ENCODE measurements at regions not wholly inside any gene's neighbourhood (a gene's known extent, or its start where the extent isn't known, plus 50 kb on each side); places are given as distances from the start of the nearest gene placed in this dataset.

- TF ChIP-seq EZH2 (IDR thresholded peaks at IDR 0.05; ENCODE audit: insufficient read depth, low read length) (no peak), CTCF (IDR thresholded peaks at IDR 0.05; ENCODE audit: insufficient read depth, low read depth, low read length) (no peak)
- Mint-ChIP-seq H3K27me3 (ENCODE audit: low read depth, unreplicated experiment) (peaks cover 31% of the 10 kb centered on the region), H3K9me3 (ENCODE audit: unreplicated experiment) (peaks cover 4% of the 10 kb centered on the region), H3K4me1 (ENCODE audit: low read depth, unreplicated experiment) (peaks cover 9% of the 10 kb centered on the region), H3K36me3 (ENCODE audit: low read depth, unreplicated experiment) (no peaks in the 10 kb centered on the region), H3K27ac (ENCODE audit: unreplicated experiment) (no peak overlapping the region), H3K4me3 (ENCODE audit: unreplicated experiment) (no peak overlapping the region)
- H3K9ac ChIP-seq (ENCODE audit: low read length), result no peak overlapping the region
- no peaks in the 10 kb centered on the region for H4K20me1 ChIP-seq (ENCODE audit: insufficient read depth, low read length)
- H2AFZ ChIP-seq (ENCODE audit: low read depth, low read length), result no peak overlapping the region
- H3K4me3 ChIP-seq (ENCODE audit: insufficient read depth, low read depth, low read length), result no peak overlapping the region
- no peak overlapping the region for H3K27ac ChIP-seq (ENCODE audit: low read depth, low read length)
- no peaks in the 10 kb centered on the region for H3K9me3 ChIP-seq (ENCODE audit: insufficient read depth, low read depth, low read length)
- H3K79me2 ChIP-seq (ENCODE audit: insufficient read depth, low read length), result no peaks in the 10 kb centered on the region
- H3K36me3 ChIP-seq (ENCODE audit: insufficient read depth, low read length), result no peaks in the 10 kb centered on the region
- no peak overlapping the region for H3K4me2 ChIP-seq (ENCODE audit: low read length)
- DNase-seq (ENCODE audit: low read depth), result no peak
- no peaks in the 10 kb centered on the region for H3K4me1 ChIP-seq (ENCODE audit: insufficient read depth, low read length)
- FAIRE-seq, result no peak
- H3K27me3 ChIP-seq (ENCODE audit: insufficient read depth, low read length), result no peaks in the 10 kb centered on the region
Measured at GRCh38 chr2:118569876-118570535, 277.4 kb downstream of the EN1 start.

- Histone ChIP-seq H3K36me3 (ENCODE audit: insufficient read depth, low read length) (no peaks in the 10 kb centered on the region), H2AFZ (ENCODE audit: low read depth, low read length) (no peak overlapping the region), H3K9me3 (ENCODE audit: insufficient read depth, low read depth, low read length) (no peaks in the 10 kb centered on the region), H3K27ac (ENCODE audit: low read depth, low read length) (no peak overlapping the region), H3K9ac (ENCODE audit: low read length) (no peak overlapping the region), H4K20me1 (ENCODE audit: insufficient read depth, low read length) (no peaks in the 10 kb centered on the region), H3K79me2 (ENCODE audit: insufficient read depth, low read length) (no peaks in the 10 kb centered on the region), H3K4me1 (ENCODE audit: insufficient read depth, low read length) (no peaks in the 10 kb centered on the region), H3K27me3 (ENCODE audit: insufficient read depth, low read length) (no peaks in the 10 kb centered on the region), H3K4me2 (ENCODE audit: low read length) (no peak overlapping the region), H3K4me3 (ENCODE audit: insufficient read depth, low read depth, low read length) (no peak overlapping the region)
- Mint-ChIP-seq H3K36me3 (ENCODE audit: low read depth, unreplicated experiment) (no peaks in the 10 kb centered on the region), H3K27ac (ENCODE audit: unreplicated experiment) (no peak overlapping the region), H3K4me1 (ENCODE audit: low read depth, unreplicated experiment) (peaks cover 2% of the 10 kb centered on the region), H3K4me3 (ENCODE audit: unreplicated experiment) (no peak overlapping the region), H3K9me3 (ENCODE audit: unreplicated experiment) (peaks cover 4% of the 10 kb centered on the region), H3K27me3 (ENCODE audit: low read depth, unreplicated experiment) (peaks cover 33% of the 10 kb centered on the region)
- TF ChIP-seq EZH2 (IDR thresholded peaks at IDR 0.05; ENCODE audit: insufficient read depth, low read length), result no peak
- TF ChIP-seq CTCF (IDR thresholded peaks at IDR 0.05; ENCODE audit: insufficient read depth, low read depth, low read length), result no peak
- DNase-seq (ENCODE audit: low read depth) (no peak), FAIRE-seq (no peak)
Measured at GRCh38 chr2:118568700-118569099, 278.7 kb downstream of the EN1 start.

- H3K9me3 Mint-ChIP-seq (ENCODE audit: unreplicated experiment), result no peaks in the 10 kb centered on the region
- Histone ChIP-seq H3K9me3 (ENCODE audit: insufficient read depth, low read depth, low read length) (no peaks in the 10 kb centered on the region), H3K27ac (ENCODE audit: low read depth, low read length) (no peak overlapping the region), H4K20me1 (ENCODE audit: insufficient read depth, low read length) (no peaks in the 10 kb centered on the region), H3K9ac (ENCODE audit: low read length) (no peak overlapping the region), H3K4me1 (ENCODE audit: insufficient read depth, low read length) (no peaks in the 10 kb centered on the region), H2AFZ (ENCODE audit: low read depth, low read length) (no peak overlapping the region), H3K4me3 (ENCODE audit: insufficient read depth, low read depth, low read length) (no peak overlapping the region), H3K79me2 (ENCODE audit: insufficient read depth, low read length) (no peaks in the 10 kb centered on the region), H3K36me3 (ENCODE audit: insufficient read depth, low read length) (no peaks in the 10 kb centered on the region), H3K27me3 (ENCODE audit: insufficient read depth, low read length) (no peaks in the 10 kb centered on the region), H3K4me2 (ENCODE audit: low read length) (no peak overlapping the region)
- no peaks in the 10 kb centered on the region for H3K4me1 Mint-ChIP-seq (ENCODE audit: low read depth, unreplicated experiment)
- no peak for TF ChIP-seq EZH2 (IDR thresholded peaks at IDR 0.05; ENCODE audit: insufficient read depth, low read length)
- TF ChIP-seq CTCF (IDR thresholded peaks at IDR 0.05; ENCODE audit: insufficient read depth, low read depth, low read length), result no peak
- peaks cover 29% of the 10 kb centered on the region for H3K27me3 Mint-ChIP-seq (ENCODE audit: low read depth, unreplicated experiment)
- FAIRE-seq, result no peak
- no peak overlapping the region for H3K4me3 Mint-ChIP-seq (ENCODE audit: unreplicated experiment)
- H3K36me3 Mint-ChIP-seq (ENCODE audit: low read depth, unreplicated experiment), result no peaks in the 10 kb centered on the region
- peak; percentile 23 for DNase-seq (ENCODE audit: low read depth)
- H3K27ac Mint-ChIP-seq (ENCODE audit: unreplicated experiment), result no peak overlapping the region
Measured at GRCh38 chr2:118565786-118566540, 281.5 kb downstream of the EN1 start.
